A673 (cell line): ENCODE measurements at regions not wholly inside any gene's neighbourhood (a gene's known extent, or its start where the extent isn't known, plus 50 kb on each side); places are given as distances from the start of the nearest gene placed in this dataset.

ENCODE experiments used
- BruUV-seq: library from RNA; stranded (reverse); fragments of 400-500 nt; replicated peaks from 2 replicates; lab custom pipeline; 2021; lab: Mats Ljungman, UMichigan
- CTCF ChIA-PET: fragments of 300-600 bp; sonication (Branson Sonifier 250); formaldehyde crosslinking; loops from one replicate; lab custom pipeline; 2022; ENCODE audit warnings: antibody characterized with exemption; lab: Charles Lee
- POLR2A ChIA-PET: fragments of 300-600 bp; sonication (Branson Sonifier 250); formaldehyde crosslinking; loops from one replicate; lab custom pipeline; 2022; ENCODE audit warnings: antibody characterized with exemption; ENCODE audit not compliant: low non-redundant PET; lab: Charles Lee
- DNase-seq: peaks from one replicate; pipeline ENCODE4 v3.0.0-alpha.2; 2015; ENCODE audit warnings: low spot score
- H3K27ac ChIP-seq: fragments of 200-600 bp; sonication (generic); 2 replicates; pipeline ENCODE4 v1.5.1; 2016; ENCODE audit warnings: mixed run types, low read depth, mild to moderate bottlenecking, mixed read lengths, antibody characterized with exemption, low read length; ENCODE audit not compliant: poor library complexity, severe bottlenecking
- H3K27me3 ChIP-seq: fragments of 200-600 bp; sonication (generic); replicated peaks from 2 replicates; pipeline ENCODE4 v1.6.1; 2017; ENCODE audit warnings: mixed run types, low read depth, mild to moderate bottlenecking, mixed read lengths, antibody characterized with exemption, low read length; ENCODE audit not compliant: insufficient read depth, poor library complexity
- H3K36me3 ChIP-seq: fragments of 200-600 bp; sonication (generic); 2 replicates; pipeline ENCODE4 v1.6.1; 2016; ENCODE audit warnings: mixed run types, mild to moderate bottlenecking, mixed read lengths, antibody characterized with exemption, low read length; ENCODE audit not compliant: insufficient read depth, poor library complexity, severe bottlenecking
- H3K4me1 ChIP-seq: fragments of 200-600 bp; sonication (generic); 2 replicates; pipeline ENCODE4 v1.6.1; 2017; ENCODE audit warnings: mixed run types, mild to moderate bottlenecking, mixed read lengths, antibody characterized with exemption, low read length; ENCODE audit not compliant: insufficient read depth, poor library complexity, severe bottlenecking
- H3K4me3 ChIP-seq: fragments of 200-600 bp; sonication (generic); 2 replicates; pipeline ENCODE4 v1.5.1; 2016; ENCODE audit warnings: low read depth, mixed run types, mild to moderate bottlenecking, mixed read lengths, low read length; ENCODE audit not compliant: poor library complexity, severe bottlenecking
- H3K9me3 ChIP-seq: fragments of 200-600 bp; sonication (generic); 2 replicates; pipeline ENCODE4 v1.6.1; 2016; ENCODE audit warnings: mixed run types, low read depth, mild to moderate bottlenecking, mixed read lengths, antibody characterized with exemption, low read length; ENCODE audit not compliant: poor library complexity, severe bottlenecking
- CTCF ChIP-seq: fragments of 300-800, 200-600 bp; sonication (generic); conservative IDR thresholded peaks from 2 replicates; pipeline ENCODE4 v1.5.1; 2017; ENCODE audit warnings: low read depth, mild to moderate bottlenecking, antibody characterized with exemption, low read length, moderate library complexity, mixed read lengths
- EZH2 ChIP-seq: fragments of 200-600 bp; sonication (generic); IDR thresholded peaks from 2 replicates; pipeline ENCODE4 v1.6.1; 2017; ENCODE audit warnings: borderline replicate concordance, low read depth, mild to moderate bottlenecking, mixed read lengths, antibody characterized with exemption, low read length; ENCODE audit not compliant: poor library complexity, severe bottlenecking
- intact Hi-C: fragments of 100-400 bp; cut with micrococcal nuclease; formaldehyde crosslinking; loops from one replicate; pipeline ENCODE4 v1.10.0; 2022; ENCODE audit not compliant: unreplicated experiment

DNA sequence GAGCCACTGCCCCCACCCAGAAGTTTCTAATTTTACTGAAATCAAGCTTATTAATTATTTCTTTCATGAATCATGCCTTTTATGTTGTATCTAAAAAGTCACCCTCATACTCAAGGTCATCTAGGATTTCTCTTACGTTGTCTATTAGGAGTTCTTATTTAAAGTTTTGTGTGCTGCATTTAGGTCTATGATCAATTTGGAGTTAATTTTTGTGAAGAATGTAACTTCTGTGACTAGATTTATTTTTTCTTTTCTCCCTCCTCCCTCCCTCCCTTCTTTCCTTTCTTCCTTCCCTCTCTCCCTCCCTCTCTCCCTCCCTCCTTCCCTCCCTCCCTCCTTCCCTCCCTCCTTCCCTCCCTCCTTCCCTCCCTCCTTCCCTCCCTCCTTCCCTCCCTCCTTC, 317.6 kb downstream of the PLA2G4A start:
- TF ChIP-seq CTCF (no peak), EZH2 (no peak)
- ChIA-PET CTCF (no interaction called here), POLR2A (no interaction called here)
- no peak overlapping the region for H3K4me3 ChIP-seq
- H3K27me3 ChIP-seq, result no peaks in the 10 kb centered on the region
- H3K36me3 ChIP-seq, result no peaks in the 10 kb centered on the region
- no peaks in the 10 kb centered on the region for H3K4me1 ChIP-seq
- BruUV-seq, result no TSS peak
- intact Hi-C loops, result no loop called here
- no peak for DNase-seq
- no peak overlapping the region for H3K27ac ChIP-seq
- H3K9me3 ChIP-seq, result no peaks in the 10 kb centered on the region

- no peak for DNase-seq
- H3K4me1 ChIP-seq, result no peaks in the 10 kb centered on the region
- CTCF ChIA-PET, result no interaction called here
- no peak for TF ChIP-seq CTCF
- no peak for TF ChIP-seq EZH2
- no peak overlapping the region for H3K27ac ChIP-seq
- no peaks in the 10 kb centered on the region for H3K9me3 ChIP-seq
- H3K36me3 ChIP-seq, result no peaks in the 10 kb centered on the region
- H3K27me3 ChIP-seq, result no peaks in the 10 kb centered on the region
- POLR2A ChIA-PET, result no interaction called here
- H3K4me3 ChIP-seq, result no peak overlapping the region
- no TSS peak for BruUV-seq
- intact Hi-C loops, result no loop called here
Measured at GRCh38 chr1:187151555-187151954, 322.8 kb downstream of the PLA2G4A start.

DNA sequence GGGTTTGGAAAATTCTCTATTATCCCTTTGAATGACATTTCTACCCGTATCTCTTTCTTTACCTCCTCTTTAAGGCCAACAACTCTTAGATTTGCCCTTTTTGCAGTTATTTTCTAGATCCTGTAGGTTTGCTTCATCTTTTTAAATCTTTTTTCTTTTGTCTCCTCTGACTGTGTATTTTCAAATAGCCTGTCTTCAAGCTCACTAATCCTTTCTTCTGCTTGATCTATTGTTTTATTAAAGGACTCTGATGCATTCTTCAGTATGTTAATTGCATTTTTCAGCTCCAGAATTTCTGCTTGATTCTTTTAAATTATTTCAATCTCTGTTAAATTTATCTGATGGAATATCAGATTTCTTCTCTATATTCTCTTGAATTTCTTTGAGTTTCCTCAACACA, 324.3 kb downstream of the PLA2G4A start:
- Histone ChIP-seq H3K4me3 (no peak overlapping the region), H3K9me3 (no peaks in the 10 kb centered on the region), H3K4me1 (no peaks in the 10 kb centered on the region), H3K36me3 (no peaks in the 10 kb centered on the region), H3K27ac (no peak overlapping the region), H3K27me3 (no peaks in the 10 kb centered on the region)
- POLR2A ChIA-PET, result no interaction called here
- no TSS peak for BruUV-seq
- DNase-seq, result no peak
- no peak for TF ChIP-seq EZH2
- no peak for TF ChIP-seq CTCF
- intact Hi-C loops, result no loop called here
- CTCF ChIA-PET, result no interaction called here
